ENCODE measurements at regions not wholly inside any gene's neighbourhood (a gene's known extent, or its start where the extent isn't known, plus 50 kb on each side); places are given as distances from the start of the nearest gene placed in this dataset.

- intact Hi-C loops (cut with micrococcal nuclease) (no loop called here), dilution Hi-C loops (cut with MboI; ENCODE audit: extremely low pct_ligation_motif_present, low sequenced_read_pairs) (no loop called here)
- TF ChIP-seq MYC (IDR thresholded peaks at IDR 0.05; ENCODE audit: low read depth, low read length) (no peak), JUN (IDR thresholded peaks at IDR 0.05; ENCODE audit: borderline replicate concordance, insufficient read depth, insufficient read length, low read depth) (no peak), POLR2AphosphoS5 (IDR thresholded peaks at IDR 0.05; ENCODE audit: insufficient read depth, low read depth, low read length) (no peak), POLR2A (IDR thresholded peaks at IDR 0.05; ENCODE audit: low read depth, low read length) (no peak), GATA2 (IDR thresholded peaks at IDR 0.05; ENCODE audit: insufficient read depth, insufficient read length, low read depth, low read length) (no peak), CTCF (IDR thresholded peaks at IDR 0.05; ENCODE audit: extremely low read depth in 1 of 2, insufficient read depth in 1 of 2, low read depth in 1 of 2, low read length in 2 of 2) (no peak), EZH2 (IDR thresholded peaks at IDR 0.05; ENCODE audit: borderline replicate concordance, low read depth, low read length, severe bottlenecking) (no peak), FOS (IDR thresholded peaks at IDR 0.05; ENCODE audit: borderline replicate concordance, insufficient read depth, low read length) (no peak), MAX (IDR thresholded peaks at IDR 0.05; ENCODE audit: insufficient read depth, insufficient read length) (no peak)
- FAIRE-seq = no peak
- ChIA-PET POLR2A (no interaction called here), CTCF (no interaction called here)
- no peaks in the 10 kb centered on the region for H3K36me3 ChIP-seq (ENCODE audit: control insufficient read depth in 2 of 2, extremely low read depth in 1 of 2, insufficient read depth in 2 of 2, low read length in 2 of 2)
- no peaks in the 10 kb centered on the region for H3K9me3 ChIP-seq (replicated peaks; ENCODE audit: control insufficient read depth, insufficient read depth, low read length)
- no peak overlapping the region for H2AFZ ChIP-seq (ENCODE audit: low read depth, low read length)
- no peaks in the 10 kb centered on the region for H3K27me3 ChIP-seq (ENCODE audit: control insufficient read depth in 2 of 2, insufficient read depth in 2 of 2, low read length in 2 of 2)
- no peak for DNase-seq (ENCODE audit: low read depth, low spot score)
- H3K4me1 ChIP-seq (ENCODE audit: control insufficient read depth, extremely low read depth, insufficient read depth, low read length) = no peaks in the 10 kb centered on the region
- no peak overlapping the region for H3K27ac ChIP-seq (ENCODE audit: insufficient read depth, low read depth, low read length)
- no peak overlapping the region for H3K9ac ChIP-seq (replicated peaks; ENCODE audit: extremely low read depth, insufficient read depth, low read length)
- no peak overlapping the region for H3K4me2 ChIP-seq (ENCODE audit: insufficient read depth, low read length)
- no peaks in the 10 kb centered on the region for H4K20me1 ChIP-seq (replicated peaks; ENCODE audit: control insufficient read depth, extremely low read depth, insufficient read depth, low read length)
- no peak overlapping the region for H3K4me3 ChIP-seq (replicated peaks in 1 of 3; ENCODE audit: insufficient read depth in 1 of 3, low read depth in 1 of 3, low read length in 3 of 3)
- H3K79me2 ChIP-seq (ENCODE audit: control insufficient read depth, insufficient read depth, low read length) = no peaks in the 10 kb centered on the region
- BruUV-seq (replicated peaks) = no TSS peak
- no peaks in the 10 kb centered on the region for H3K9me1 ChIP-seq (replicated peaks; ENCODE audit: control insufficient read depth, extremely low read depth, insufficient read depth, low read length)
Observed at GRCh38 chr10:8254350-8254749, 199.9 kb downstream of the GATA3 start.

Data from endothelial cell of umbilical vein (primary cell).